Hematopoietic multipotent progenitor cell treated with erythropoietin and hydrocortisone succinate and interleukin-3 and kit ligand, for 17 days (in vitro differentiated cells): ENCODE measurements at regions not wholly inside any gene's neighbourhood (a gene's known extent, or its start where the extent isn't known, plus 50 kb on each side); places are given as distances from the start of the nearest gene placed in this dataset.

Experiments
- DNase-seq: peaks from one replicate; pipeline ENCODE4 v3.0.0-alpha.2; 2015; ENCODE audit warnings: low spot score

- no peak for DNase-seq
Measured at GRCh38 chr9:117486426-117486825, 71.6 kb upstream of the ASTN2 start.

- DNase-seq = no peak
Measured at GRCh38 chr9:117485176-117485575, 70.3 kb upstream of the ASTN2 start.

GRCh38 chr9:117480729-117481128 is 65.9 kb upstream of the ASTN2 start:
- DNase-seq = no peak

GRCh38 chr9:117480253-117480652 is 65.4 kb upstream of the ASTN2 start:
- no peak for DNase-seq

- DNase-seq = no peak
Measured at GRCh38 chr9:117473293-117473692, 58.4 kb upstream of the ASTN2 start.

GRCh38 chr9:117470902-117471301 is 56.0 kb upstream of the ASTN2 start:
- no peak for DNase-seq

- no peak for DNase-seq
Measured at GRCh38 chr9:117470455-117470854, 55.6 kb upstream of the ASTN2 start.

- no peak for DNase-seq
Measured at GRCh38 chr9:117466111-117466510, 51.3 kb upstream of the ASTN2 start.

GRCh38 chr9:117465706-117466105 is 50.8 kb upstream of the ASTN2 start:
- no peak for DNase-seq

- DNase-seq = no peak
Measured at GRCh38 chr9:117464941-117465616, 50.2 kb upstream of the ASTN2 start.
